HG02840 (cell line): ENCODE measurements at regions not wholly inside any gene's neighbourhood (a gene's known extent, or its start where the extent isn't known, plus 50 kb on each side); places are given as distances from the start of the nearest gene placed in this dataset.
"Not testable (repeated sequence)": the region's sequence is repeated elsewhere in the genome, so short reads cannot be mapped to it uniquely, and the experiment has no call there.

ENCODE experiments used
- ATAC-seq: cut with Tn5 transposase; IDR thresholded peaks from one replicate; pipeline ENCODE4 v1.9.1; 2021; ENCODE audit warnings: mild to moderate bottlenecking, moderate library complexity, moderate number of reproducible peaks; ENCODE audit not compliant: unreplicated experiment, low FRiP score

DNA sequence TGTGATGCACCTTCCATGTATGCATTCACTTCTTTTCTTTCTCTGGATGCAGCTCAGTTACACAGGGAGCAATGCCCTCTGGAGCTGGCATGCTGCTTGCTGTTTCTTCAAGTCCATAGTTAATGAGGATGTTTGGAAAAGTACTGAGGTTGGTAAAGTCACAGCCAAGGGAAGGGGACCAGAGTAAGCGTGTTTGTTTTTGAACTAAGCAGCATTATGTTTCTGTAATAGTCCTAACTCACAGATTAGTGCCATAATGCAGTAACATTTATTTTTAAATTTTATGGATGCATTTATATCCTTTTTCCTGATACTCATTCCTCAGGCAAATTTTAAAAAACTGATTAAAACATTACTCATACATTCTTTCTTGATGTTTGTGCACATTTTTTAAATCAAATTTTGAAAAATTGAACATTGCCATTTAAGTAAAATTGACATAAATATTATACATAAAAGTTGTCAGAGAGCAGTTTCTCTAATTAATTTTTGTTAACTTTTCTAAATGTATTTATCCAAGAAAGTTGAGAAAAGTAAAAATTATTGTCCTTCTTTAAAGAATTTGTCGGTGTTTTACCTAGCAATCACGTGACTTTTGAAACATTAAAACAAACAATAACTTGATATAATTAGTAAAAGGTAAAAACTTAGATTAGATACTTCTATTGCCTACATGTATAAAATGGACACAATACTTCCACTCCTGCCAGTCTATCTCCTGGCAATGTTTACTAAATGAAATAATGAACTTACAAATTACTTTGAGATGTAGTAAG, 659.6 kb upstream of the ANKRD30A start:
- ATAC-seq: no peak

DNA sequence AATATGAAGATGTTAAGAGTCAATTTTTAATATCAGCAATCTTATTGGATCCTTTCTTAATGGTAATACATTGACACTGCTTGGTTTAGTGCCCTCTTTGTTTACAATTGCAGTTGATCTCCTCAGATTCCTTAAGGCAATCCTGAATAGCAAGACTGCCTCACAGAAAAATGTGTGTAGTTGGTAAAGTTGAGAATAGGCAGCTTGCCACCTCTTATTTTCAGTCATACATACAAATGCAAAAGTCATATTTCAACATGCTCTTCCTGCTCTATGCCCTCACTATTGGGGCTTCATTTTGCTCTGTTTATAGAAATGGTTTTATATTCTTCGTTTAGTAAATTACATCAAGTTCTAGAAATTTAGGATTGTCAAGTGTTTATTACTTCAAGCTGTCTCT, 661.1 kb upstream of the ANKRD30A start:
- no peak for ATAC-seq

- ATAC-seq: no peak
These were observed 662.0 kb upstream of the ANKRD30A start for GRCh38 chr10:36463390-36463789.

DNA sequence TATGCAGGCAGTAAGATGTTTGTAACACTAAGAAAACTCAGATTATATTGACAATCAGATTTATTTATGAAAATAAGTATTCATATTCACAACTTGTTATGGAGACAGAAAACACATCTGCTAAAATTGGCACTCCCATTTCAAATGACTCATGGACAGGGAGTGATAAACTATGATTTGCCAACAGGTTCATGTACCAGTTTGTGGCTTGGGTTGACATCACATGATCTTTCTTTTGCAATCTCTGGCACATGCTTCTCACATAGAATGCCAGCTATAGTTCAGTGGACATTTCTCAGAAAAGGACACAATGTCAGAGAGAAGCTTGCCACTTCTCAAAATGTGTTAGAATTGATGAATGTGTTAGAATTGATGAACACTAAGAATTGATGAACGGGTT, 663.2 kb upstream of the ANKRD30A start:
- no peak for ATAC-seq

DNA sequence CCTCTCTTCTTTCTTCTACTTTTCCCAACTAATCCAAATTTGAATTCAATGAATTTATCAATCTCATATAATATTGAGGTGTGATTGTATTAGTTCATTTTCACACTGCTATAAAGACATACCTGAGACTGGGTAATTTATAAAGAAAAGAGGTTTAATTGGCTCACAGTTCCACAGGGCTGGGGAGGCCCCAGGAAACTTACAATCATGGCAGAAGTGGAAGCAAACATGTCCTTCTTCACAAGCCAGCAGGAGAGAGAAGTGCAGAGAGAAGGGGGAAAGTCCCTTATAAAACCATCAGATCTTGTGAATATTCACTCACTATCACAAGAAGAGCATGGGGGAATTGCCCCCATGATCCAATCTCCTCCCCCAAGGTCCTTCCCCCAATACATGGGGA, 667.0 kb upstream of the ANKRD30A start:
- ATAC-seq: not testable (repeated sequence)

DNA sequence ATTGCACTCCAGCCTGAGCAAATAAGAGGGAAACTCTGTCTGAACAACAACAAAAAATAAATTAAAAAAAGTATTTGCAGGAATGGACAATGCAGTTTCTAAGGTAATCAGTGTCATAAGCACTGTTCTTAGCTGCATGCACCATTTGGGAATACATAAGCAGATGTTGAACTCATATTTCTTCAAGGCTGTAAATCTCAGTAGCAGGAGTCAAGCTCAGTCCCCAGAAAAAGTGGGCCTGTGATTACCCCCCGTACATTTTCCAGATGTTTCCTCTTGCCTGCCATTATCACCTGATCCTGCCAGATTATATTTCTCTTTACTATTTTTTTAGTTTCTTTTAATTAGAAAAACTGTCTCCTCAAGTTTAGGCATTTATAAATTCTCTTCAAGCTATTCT, 667.6 kb upstream of the ANKRD30A start:
- ATAC-seq: no peak

- no peak for ATAC-seq
These were observed 669.8 kb upstream of the ANKRD30A start for GRCh38 chr10:36455526-36456133.

DNA sequence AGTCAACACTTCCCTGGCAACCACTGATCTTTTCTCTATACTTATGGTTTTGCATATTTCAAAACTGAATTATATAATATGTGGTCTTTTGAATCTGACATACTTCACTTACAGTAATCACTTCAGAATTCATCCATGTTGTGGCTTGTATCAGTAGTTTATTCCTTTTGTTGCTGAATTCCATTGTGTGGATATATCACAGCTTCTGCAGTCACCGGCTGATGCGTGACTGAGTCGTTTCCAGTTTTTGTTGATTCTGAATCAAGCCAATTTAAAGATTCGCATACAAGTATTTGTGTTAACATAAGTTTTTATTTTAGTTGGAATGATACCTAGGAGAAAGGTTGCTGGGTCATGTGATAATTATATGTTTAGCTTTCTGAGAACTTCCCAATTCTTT, 672.5 kb upstream of the ANKRD30A start:
- no peak for ATAC-seq

DNA sequence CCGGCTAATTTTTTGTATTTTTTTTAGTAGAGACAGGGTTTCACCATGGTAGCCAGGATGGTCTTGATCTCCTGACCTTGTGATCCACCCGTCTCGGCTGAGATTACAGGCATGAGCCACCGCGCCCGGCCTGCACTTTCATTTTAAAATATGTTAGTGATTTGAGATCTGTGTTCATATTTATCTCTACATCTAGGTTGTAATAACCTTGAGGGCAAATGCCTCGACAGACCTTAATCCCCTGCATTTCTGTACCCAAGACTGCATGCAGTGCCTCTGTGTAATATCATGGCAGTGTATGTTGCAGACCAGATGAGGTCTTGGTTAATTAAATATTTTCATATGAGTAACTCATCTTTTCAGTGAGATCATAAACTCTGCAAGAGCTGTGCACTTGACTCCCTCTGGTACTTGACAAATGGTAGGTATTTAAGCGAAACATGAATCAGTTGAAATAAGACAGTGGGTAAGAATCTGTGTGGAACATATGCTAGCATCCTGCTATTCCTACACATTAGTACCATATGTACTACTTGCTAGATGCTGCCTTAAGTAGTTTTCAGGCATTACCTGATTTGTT, 673.9 kb upstream of the ANKRD30A start:
- ATAC-seq: no peak

DNA sequence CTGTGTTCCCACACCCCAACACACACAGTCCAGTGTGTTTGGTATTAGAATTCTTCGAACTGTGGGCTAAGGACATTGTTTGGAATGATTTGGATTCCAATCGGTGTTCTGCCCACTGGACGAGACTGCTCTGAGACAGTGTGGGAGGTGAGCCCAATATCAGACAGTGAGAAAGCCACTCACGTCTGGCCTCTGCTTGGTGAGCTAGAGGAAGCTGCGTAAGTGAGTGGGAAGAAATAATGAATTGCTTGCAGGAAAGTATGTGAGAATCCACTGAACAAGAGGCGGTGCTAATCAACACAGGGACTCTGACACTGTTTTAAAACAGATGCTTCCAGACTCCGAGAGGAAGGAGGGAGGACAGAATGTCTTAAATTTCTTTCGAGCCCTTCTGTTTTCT, 675.0 kb upstream of the ANKRD30A start:
- ATAC-seq: no peak

DNA sequence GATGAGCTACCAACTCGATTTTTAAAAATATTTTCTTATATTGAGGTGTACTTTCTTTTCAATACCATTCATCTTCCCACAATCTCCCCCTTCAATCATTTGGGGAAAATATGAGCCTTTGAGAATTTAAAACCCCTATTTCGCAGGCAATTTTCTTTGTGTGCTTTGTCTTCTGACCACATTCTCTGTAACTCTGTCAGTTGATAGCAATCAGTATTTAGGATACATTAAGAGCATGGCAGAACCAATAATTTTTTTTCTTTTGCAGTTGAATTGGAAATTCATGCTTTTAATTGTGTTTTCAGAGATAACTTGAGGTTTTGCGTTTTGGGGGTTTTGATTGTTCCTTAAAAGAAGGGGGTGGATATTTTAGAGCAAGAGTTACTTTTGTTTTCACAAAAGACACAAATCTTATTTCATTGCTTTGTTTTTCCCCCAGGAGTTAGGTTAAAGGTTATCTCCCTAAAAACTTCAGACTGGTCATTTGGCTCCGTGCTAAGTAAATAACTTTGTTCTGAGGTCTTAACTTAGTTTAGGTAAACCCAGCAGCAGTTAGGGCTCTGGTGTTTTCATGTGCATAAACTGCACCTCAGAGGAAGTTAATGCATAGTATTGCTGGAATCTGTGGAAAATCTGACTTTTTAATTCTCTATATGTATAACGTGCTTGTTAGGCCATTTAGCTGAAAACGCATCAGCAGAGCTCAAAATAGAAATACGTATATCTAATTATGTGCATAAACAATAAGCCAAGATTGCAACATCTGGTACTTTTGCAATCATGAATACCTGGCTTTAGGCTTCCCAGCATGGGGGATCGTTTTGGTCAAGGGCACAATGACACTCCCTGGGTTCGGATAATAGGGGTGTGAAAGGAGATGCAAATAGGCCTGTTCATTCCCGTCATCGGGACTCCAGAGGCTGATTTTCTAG, 676.4 kb upstream of the ANKRD30A start:
- no peak for ATAC-seq

DNA sequence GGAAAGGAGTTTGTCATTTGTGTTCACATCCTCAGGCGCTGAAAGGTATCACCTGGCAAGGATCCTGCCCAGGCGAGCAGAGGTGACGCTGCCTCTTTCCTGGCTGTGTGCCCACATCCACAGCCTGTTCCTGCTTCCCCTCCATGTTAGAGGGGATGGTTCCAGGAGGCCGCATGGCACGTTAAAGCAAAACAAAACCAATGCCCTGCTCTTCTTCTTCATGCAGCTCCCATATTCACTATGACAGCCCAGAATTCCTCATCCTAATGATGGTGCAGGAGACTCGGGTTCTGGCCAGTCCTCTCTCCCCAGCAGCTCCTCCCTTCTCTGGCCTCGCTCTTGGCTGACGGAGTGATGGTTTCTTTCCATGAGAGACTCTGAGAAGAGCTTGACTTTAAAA, 678.5 kb upstream of the ANKRD30A start:
- ATAC-seq: no peak

GRCh38 chr10:36443233-36443632, 682.2 kb upstream of the ANKRD30A start:
- ATAC-seq: no peak

- ATAC-seq: no peak
These were observed 683.8 kb upstream of the ANKRD30A start for GRCh38 chr10:36441557-36441956.

DNA sequence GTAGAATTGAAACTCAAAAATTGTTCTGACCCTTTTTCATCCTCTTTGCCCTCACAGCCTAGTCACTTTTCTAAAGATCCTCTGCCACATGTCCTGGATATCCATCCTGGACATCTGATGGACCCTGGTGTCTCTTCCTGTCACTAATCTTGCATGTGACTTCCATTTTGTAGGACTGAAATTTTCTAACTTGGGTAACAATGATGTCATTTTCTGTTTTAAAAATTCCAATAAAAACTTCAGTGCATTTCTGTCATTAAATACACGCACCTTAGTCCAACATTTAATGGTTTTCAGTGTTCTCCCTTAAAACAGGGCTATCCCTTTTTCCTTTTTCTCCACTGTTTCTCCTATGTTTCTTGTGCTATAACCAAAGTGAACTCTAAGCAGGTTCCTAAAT, 684.9 kb upstream of the ANKRD30A start:
- ATAC-seq: no peak

- ATAC-seq: no peak
These were observed 688.0 kb upstream of the ANKRD30A start for GRCh38 chr10:36437367-36437766.

- no peak for ATAC-seq
These were observed 696.9 kb upstream of the ANKRD30A start for GRCh38 chr10:36428507-36428906.

- no peak for ATAC-seq
These were observed 700.1 kb upstream of the ANKRD30A start for GRCh38 chr10:36425131-36425797.

GRCh38 chr10:36424502-36424901, 700.9 kb upstream of the ANKRD30A start:
- ATAC-seq: no peak

DNA sequence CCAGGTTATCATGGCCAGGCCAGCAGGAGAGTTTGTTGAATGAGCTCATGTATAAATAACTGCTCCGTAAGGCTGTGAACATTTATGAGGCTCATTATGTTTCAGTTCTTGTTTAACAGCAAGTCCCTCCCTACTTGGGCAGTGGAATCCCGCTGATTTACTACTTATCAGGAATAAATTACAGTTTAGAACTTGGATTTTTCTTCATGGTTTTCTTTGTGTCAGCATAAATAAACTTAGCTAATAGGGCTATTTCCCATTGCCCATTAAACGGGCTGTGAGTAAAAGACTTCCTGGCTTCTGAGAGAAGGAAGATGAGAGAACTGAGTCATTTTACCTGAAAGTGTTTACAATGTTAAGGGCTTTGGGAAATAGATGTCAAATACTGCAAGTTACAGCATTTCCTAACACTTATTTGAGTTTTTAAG, 701.6 kb upstream of the ANKRD30A start:
- ATAC-seq: no peak
